ENCODE measurements at regions not wholly inside any gene's neighbourhood (a gene's known extent, or its start where the extent isn't known, plus 50 kb on each side); places are given as distances from the start of the nearest gene placed in this dataset.

DNA sequence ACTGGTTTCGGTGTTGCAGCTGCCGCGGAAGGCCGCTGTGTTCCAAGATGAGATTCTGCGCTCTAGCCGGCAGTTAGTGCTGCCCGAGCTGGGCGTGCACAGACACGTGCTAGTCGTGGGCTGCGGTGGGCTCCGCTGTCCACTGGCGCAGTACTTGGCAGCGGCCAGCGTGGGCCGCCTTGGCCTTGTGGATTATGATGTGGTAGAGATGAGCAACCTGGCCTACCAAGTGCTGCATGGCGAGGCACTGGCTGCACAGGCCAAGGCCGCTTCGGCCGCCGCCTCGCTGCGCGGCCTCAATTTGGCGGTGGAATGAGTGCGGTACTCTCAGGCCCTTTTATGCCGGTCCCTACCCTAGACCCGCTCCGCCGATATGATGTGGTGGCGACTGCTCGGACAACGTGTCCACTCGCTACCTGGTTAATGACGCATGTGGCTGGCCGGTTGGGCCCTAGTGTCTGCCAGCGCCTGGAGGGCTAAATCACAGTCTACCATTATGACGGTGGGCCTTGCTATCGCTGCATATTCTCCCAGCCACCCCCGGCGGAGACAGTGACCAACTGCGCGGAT lies 102.2 kb downstream of the SNAPC1 start:
- no peak overlapping the region for H3K9ac ChIP-seq (ENCODE audit: low read length)
- no peak overlapping the region for H3K14ac ChIP-seq (ENCODE audit: low read length in 2 of 2)
- H3K18ac ChIP-seq (ENCODE audit: low read depth in 1 of 2, low read length in 2 of 2): no peak overlapping the region
- H2BK120ac ChIP-seq (ENCODE audit: low read depth, low read length): no peak overlapping the region
- no peak overlapping the region for H2BK5ac ChIP-seq (ENCODE audit: low read depth, low read length, poor library complexity, severe bottlenecking)
- no peak overlapping the region for H3K4me3 ChIP-seq (ENCODE audit: insufficient read depth in 1 of 2, low read depth in 1 of 2, low read length in 2 of 2)
- no peak for DNase-seq
- no peak overlapping the region for H3K27ac ChIP-seq (ENCODE audit: low read length, poor library complexity, severe bottlenecking)
- no peak overlapping the region for H2AK5ac ChIP-seq (ENCODE audit: low read length, severe bottlenecking)
- H2BK15ac ChIP-seq (ENCODE audit: low read depth, poor library complexity, severe bottlenecking): no peak overlapping the region
- no peak overlapping the region for H4K91ac ChIP-seq (ENCODE audit: low read length)
- H3K4ac ChIP-seq (ENCODE audit: low read depth in 1 of 2, low read length in 2 of 2): no peak overlapping the region
- no peak overlapping the region for H4K8ac ChIP-seq (ENCODE audit: low read length)
- H3K23ac ChIP-seq (ENCODE audit: low read length in 2 of 2): no peak overlapping the region
- no peaks in the 10 kb centered on the region for H3K27me3 ChIP-seq (ENCODE audit: control insufficient read depth in 1 of 2, insufficient read depth in 1 of 2, low read length in 2 of 2)
- WGBS: 95% methylated on average over 42 of the region's 43 CpGs
- no peak overlapping the region for H3K4me2 ChIP-seq (ENCODE audit: low read length, poor library complexity, severe bottlenecking)
- H3K4me1 ChIP-seq (ENCODE audit: control insufficient read depth, insufficient read depth, low read depth, low read length): no peaks in the 10 kb centered on the region
- peaks cover under 1% of the 10 kb centered on the region for H3K9me3 ChIP-seq (ENCODE audit: control insufficient read depth, low read length)
- H2AFZ ChIP-seq (ENCODE audit: low read depth, low read length): no peak overlapping the region
- H2BK12ac ChIP-seq (ENCODE audit: low read length in 2 of 2): no peak overlapping the region
- no peaks in the 10 kb centered on the region for H3K79me1 ChIP-seq (replicated peaks; ENCODE audit: low read length, poor library complexity, severe bottlenecking)
- no peaks in the 10 kb centered on the region for H3K36me3 ChIP-seq (ENCODE audit: control insufficient read depth in 1 of 2, insufficient read depth in 2 of 2, low read depth in 1 of 2, low read length in 2 of 2)

DNA sequence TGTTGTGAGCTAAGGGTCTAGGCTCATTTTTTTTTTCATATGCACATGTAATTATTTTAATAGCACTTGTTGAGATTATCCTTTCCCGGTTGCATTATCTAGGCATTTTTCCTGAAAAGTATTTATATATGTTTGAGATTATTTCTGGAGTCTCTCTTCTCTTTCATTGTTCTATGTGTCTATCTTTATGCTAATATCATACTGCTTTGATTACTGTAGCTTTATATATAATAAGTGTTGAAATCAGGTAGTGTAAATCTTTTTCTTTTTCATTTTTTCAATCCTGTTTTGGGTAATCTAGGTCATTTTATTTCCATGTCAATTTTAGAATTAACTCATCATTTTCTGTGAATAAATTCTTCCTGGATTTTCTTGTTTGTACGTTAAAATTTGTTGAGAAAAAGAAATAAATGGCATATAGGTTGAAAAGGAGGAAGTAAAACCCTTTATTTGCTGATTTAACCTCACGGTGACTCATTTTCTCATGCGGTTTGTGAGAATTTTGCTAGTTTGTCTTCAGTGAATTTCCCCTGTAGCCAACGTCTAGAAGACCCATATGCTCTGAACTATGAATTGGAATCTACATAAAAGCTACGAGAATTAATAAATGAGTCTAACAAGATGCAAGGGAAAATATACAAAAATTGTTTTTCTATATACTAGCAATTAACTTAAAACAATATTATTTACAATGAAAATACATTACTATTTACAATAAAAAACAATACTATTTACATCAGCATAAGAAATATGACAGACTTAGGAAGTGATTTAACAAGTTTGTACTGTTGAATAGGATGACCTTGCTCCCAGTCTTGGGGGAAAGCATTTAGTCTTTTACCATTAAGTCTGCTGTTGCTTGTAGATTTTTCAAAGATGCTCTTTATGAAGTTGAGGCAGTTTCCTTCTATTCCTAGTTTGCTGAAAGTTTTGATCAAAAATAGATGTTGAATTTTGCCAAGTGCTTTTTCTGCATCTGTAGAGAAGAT lies 105.0 kb downstream of the SNAPC1 start:
- H3K36me3 ChIP-seq (ENCODE audit: control insufficient read depth in 1 of 2, insufficient read depth in 2 of 2, low read depth in 1 of 2, low read length in 2 of 2): no peaks in the 10 kb centered on the region
- no peaks in the 10 kb centered on the region for H3K27me3 ChIP-seq (ENCODE audit: control insufficient read depth in 1 of 2, insufficient read depth in 1 of 2, low read length in 2 of 2)
- WGBS: 72% methylated on average over 3 of the region's 6 CpGs
- no peak overlapping the region for H3K14ac ChIP-seq (ENCODE audit: low read length in 2 of 2)
- H3K4me2 ChIP-seq (ENCODE audit: low read length, poor library complexity, severe bottlenecking): no peak overlapping the region
- peaks cover 20% of the 10 kb centered on the region for H3K9me3 ChIP-seq (ENCODE audit: control insufficient read depth, low read length)
- no peak overlapping the region for H2BK12ac ChIP-seq (ENCODE audit: low read length in 2 of 2)
- H2AFZ ChIP-seq (ENCODE audit: low read depth, low read length): no peak overlapping the region
- no peak for DNase-seq
- H2BK5ac ChIP-seq (ENCODE audit: low read depth, low read length, poor library complexity, severe bottlenecking): no peak overlapping the region
- H2BK15ac ChIP-seq (ENCODE audit: low read depth, poor library complexity, severe bottlenecking): no peak overlapping the region
- no peak overlapping the region for H3K4ac ChIP-seq (ENCODE audit: low read depth in 1 of 2, low read length in 2 of 2)
- no peak overlapping the region for H3K23ac ChIP-seq (ENCODE audit: low read length in 2 of 2)
- H3K79me1 ChIP-seq (replicated peaks; ENCODE audit: low read length, poor library complexity, severe bottlenecking): no peaks in the 10 kb centered on the region
- no peak overlapping the region for H3K27ac ChIP-seq (ENCODE audit: low read length, poor library complexity, severe bottlenecking)
- no peaks in the 10 kb centered on the region for H3K4me1 ChIP-seq (ENCODE audit: control insufficient read depth, insufficient read depth, low read depth, low read length)
- H2BK120ac ChIP-seq (ENCODE audit: low read depth, low read length): no peak overlapping the region
- H3K18ac ChIP-seq (ENCODE audit: low read depth in 1 of 2, low read length in 2 of 2): no peak overlapping the region
- no peak overlapping the region for H2AK5ac ChIP-seq (ENCODE audit: low read length, severe bottlenecking)
- H4K8ac ChIP-seq (ENCODE audit: low read length): no peak overlapping the region
- no peak overlapping the region for H3K4me3 ChIP-seq (ENCODE audit: insufficient read depth in 1 of 2, low read depth in 1 of 2, low read length in 2 of 2)
- H4K91ac ChIP-seq (ENCODE audit: low read length): no peak overlapping the region
- H3K9ac ChIP-seq (ENCODE audit: low read length): no peak overlapping the region

DNA sequence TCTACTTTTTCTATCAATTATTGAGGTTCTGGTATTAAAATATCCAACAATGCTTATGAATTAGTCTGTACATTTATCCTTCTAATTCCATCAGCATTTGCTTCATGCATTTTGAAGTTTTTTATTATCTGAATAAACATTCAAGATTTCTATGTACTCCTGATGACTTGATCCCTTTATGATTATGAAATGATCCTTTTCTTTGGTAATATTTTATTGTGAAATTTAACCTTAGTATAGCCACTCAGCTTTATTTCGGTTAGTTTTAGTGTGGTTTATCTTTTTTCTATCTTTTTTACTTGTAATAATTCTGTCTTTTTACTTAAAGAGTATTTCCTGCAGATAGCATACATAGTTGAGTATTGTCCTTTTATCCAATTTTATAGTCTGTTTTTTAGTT lies 106.6 kb downstream of the SNAPC1 start:
- Histone ChIP-seq H3K36me3 (ENCODE audit: control insufficient read depth in 1 of 2, insufficient read depth in 2 of 2, low read depth in 1 of 2, low read length in 2 of 2) (no peaks in the 10 kb centered on the region), H3K23ac (ENCODE audit: low read length in 2 of 2) (no peak overlapping the region), H3K4ac (ENCODE audit: low read depth in 1 of 2, low read length in 2 of 2) (no peak overlapping the region), H4K8ac (ENCODE audit: low read length) (no peak overlapping the region), H3K4me3 (ENCODE audit: insufficient read depth in 1 of 2, low read depth in 1 of 2, low read length in 2 of 2) (no peak overlapping the region), H4K91ac (ENCODE audit: low read length) (no peak overlapping the region), H3K9me3 (ENCODE audit: control insufficient read depth, low read length) (peaks cover 20% of the 10 kb centered on the region), H3K79me1 (replicated peaks; ENCODE audit: low read length, poor library complexity, severe bottlenecking) (no peaks in the 10 kb centered on the region), H2BK12ac (ENCODE audit: low read length in 2 of 2) (no peak overlapping the region), H3K14ac (ENCODE audit: low read length in 2 of 2) (no peak overlapping the region), H2BK120ac (ENCODE audit: low read depth, low read length) (no peak overlapping the region), H3K4me2 (ENCODE audit: low read length, poor library complexity, severe bottlenecking) (no peak overlapping the region), H3K9ac (ENCODE audit: low read length) (no peak overlapping the region), H2BK15ac (ENCODE audit: low read depth, poor library complexity, severe bottlenecking) (no peak overlapping the region), H3K27me3 (ENCODE audit: control insufficient read depth in 1 of 2, insufficient read depth in 1 of 2, low read length in 2 of 2) (no peaks in the 10 kb centered on the region), H3K27ac (ENCODE audit: low read length, poor library complexity, severe bottlenecking) (no peak overlapping the region), H2AFZ (ENCODE audit: low read depth, low read length) (no peak overlapping the region), H3K18ac (ENCODE audit: low read depth in 1 of 2, low read length in 2 of 2) (no peak overlapping the region), H2BK5ac (ENCODE audit: low read depth, low read length, poor library complexity, severe bottlenecking) (no peak overlapping the region), H3K4me1 (ENCODE audit: control insufficient read depth, insufficient read depth, low read depth, low read length) (no peaks in the 10 kb centered on the region), H2AK5ac (ENCODE audit: low read length, severe bottlenecking) (no peak overlapping the region)
- no peak for DNase-seq
- no CpG with 5 or more reads among the region's 1 CpG for WGBS

DNA sequence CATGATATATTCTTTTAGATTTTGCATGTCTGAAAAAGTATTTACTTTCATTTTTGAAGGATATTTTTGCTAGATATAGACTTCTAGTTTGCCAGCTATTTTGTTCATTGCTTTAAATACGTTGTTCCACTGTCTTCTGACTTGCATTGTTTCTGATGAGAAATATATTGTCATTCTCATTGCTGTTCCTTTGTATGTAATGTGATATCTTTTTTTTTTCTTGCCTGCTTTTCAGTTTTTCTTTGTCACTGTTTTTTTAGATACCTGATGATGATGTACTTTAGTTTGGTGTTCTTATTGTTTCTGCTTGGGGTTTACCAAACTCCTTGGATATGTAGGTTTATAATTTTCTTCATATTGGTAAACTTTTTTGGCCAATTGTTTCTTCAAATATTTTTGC lies 107.9 kb downstream of the SNAPC1 start:
- H3K23ac ChIP-seq (ENCODE audit: low read length in 2 of 2): no peak overlapping the region
- WGBS: 60% methylated on average over 1 of the region's 1 CpG
- no peak overlapping the region for H3K18ac ChIP-seq (ENCODE audit: low read depth in 1 of 2, low read length in 2 of 2)
- no peaks in the 10 kb centered on the region for H3K36me3 ChIP-seq (ENCODE audit: control insufficient read depth in 1 of 2, insufficient read depth in 2 of 2, low read depth in 1 of 2, low read length in 2 of 2)
- no peak overlapping the region for H2BK120ac ChIP-seq (ENCODE audit: low read depth, low read length)
- no peak overlapping the region for H2BK15ac ChIP-seq (ENCODE audit: low read depth, poor library complexity, severe bottlenecking)
- H3K4me2 ChIP-seq (ENCODE audit: low read length, poor library complexity, severe bottlenecking): no peak overlapping the region
- H3K27ac ChIP-seq (ENCODE audit: low read length, poor library complexity, severe bottlenecking): no peak overlapping the region
- no peaks in the 10 kb centered on the region for H3K27me3 ChIP-seq (ENCODE audit: control insufficient read depth in 1 of 2, insufficient read depth in 1 of 2, low read length in 2 of 2)
- H3K9me3 ChIP-seq (ENCODE audit: control insufficient read depth, low read length): peaks cover 20% of the 10 kb centered on the region
- no peak overlapping the region for H2BK5ac ChIP-seq (ENCODE audit: low read depth, low read length, poor library complexity, severe bottlenecking)
- H3K4me1 ChIP-seq (ENCODE audit: control insufficient read depth, insufficient read depth, low read depth, low read length): no peaks in the 10 kb centered on the region
- H3K4me3 ChIP-seq (ENCODE audit: insufficient read depth in 1 of 2, low read depth in 1 of 2, low read length in 2 of 2): no peak overlapping the region
- H2AFZ ChIP-seq (ENCODE audit: low read depth, low read length): no peak overlapping the region
- H3K9ac ChIP-seq (ENCODE audit: low read length): no peak overlapping the region
- H3K4ac ChIP-seq (ENCODE audit: low read depth in 1 of 2, low read length in 2 of 2): no peak overlapping the region
- H4K91ac ChIP-seq (ENCODE audit: low read length): no peak overlapping the region
- H2BK12ac ChIP-seq (ENCODE audit: low read length in 2 of 2): no peak overlapping the region
- H3K14ac ChIP-seq (ENCODE audit: low read length in 2 of 2): no peak overlapping the region
- DNase-seq: no peak
- no peaks in the 10 kb centered on the region for H3K79me1 ChIP-seq (replicated peaks; ENCODE audit: low read length, poor library complexity, severe bottlenecking)
- no peak overlapping the region for H4K8ac ChIP-seq (ENCODE audit: low read length)
- no peak overlapping the region for H2AK5ac ChIP-seq (ENCODE audit: low read length, severe bottlenecking)

Data from mesenchymal stem cell (in vitro differentiated cells and primary cell).